ENCODE measurements at regions not wholly inside any gene's neighbourhood (a gene's known extent, or its start where the extent isn't known, plus 50 kb on each side); places are given as distances from the start of the nearest gene placed in this dataset.
A peak's percentile ranks its signal among the peaks of the same experiment; 100 is the strongest.

DNA sequence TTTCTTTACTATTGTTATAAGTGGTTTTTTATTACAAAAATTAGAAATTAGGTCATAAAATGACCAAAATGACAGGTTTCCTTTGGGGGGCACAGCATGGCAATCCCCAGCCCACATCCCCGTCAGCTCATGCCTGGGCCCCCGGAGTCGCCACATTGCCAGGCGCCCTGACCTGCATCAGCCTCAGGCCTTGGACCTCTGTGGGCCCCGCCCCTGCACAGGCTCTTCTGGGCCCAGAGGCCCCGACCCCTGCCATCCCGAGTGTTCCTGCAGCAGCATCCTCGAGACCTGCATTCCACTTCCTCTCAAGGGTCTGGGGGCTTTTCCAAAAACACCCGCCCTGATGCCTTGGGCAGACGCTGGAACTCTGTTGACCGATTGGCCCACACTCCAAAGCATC lies 391.1 kb upstream of the MGMT start:
- Mint-ChIP-seq H3K27me3 (ENCODE audit: low read depth) (peaks cover 10% of the 10 kb centered on the region), H3K9me3 (peaks cover 17% of the 10 kb centered on the region), H3K27ac (no peak overlapping the region), H3K4me1 (peaks cover 7% of the 10 kb centered on the region), H3K4me3 (no peak overlapping the region), H3K36me3 (ENCODE audit: low read depth) (peaks cover 13% of the 10 kb centered on the region)
- TF ChIP-seq, protein P1, sequence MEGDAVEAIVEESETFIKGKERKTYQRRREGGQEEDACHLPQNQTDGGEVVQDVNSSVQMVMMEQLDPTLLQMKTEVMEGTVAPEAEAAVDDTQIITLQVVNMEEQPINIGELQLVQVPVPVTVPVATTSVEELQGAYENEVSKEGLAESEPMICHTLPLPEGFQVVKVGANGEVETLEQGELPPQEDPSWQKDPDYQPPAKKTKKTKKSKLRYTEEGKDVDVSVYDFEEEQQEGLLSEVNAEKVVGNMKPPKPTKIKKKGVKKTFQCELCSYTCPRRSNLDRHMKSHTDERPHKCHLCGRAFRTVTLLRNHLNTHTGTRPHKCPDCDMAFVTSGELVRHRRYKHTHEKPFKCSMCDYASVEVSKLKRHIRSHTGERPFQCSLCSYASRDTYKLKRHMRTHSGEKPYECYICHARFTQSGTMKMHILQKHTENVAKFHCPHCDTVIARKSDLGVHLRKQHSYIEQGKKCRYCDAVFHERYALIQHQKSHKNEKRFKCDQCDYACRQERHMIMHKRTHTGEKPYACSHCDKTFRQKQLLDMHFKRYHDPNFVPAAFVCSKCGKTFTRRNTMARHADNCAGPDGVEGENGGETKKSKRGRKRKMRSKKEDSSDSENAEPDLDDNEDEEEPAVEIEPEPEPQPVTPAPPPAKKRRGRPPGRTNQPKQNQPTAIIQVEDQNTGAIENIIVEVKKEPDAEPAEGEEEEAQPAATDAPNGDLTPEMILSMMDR (IDR thresholded peaks at IDR 0.05; ENCODE audit: unreplicated experiment in 3 of 3): no peak

DNA sequence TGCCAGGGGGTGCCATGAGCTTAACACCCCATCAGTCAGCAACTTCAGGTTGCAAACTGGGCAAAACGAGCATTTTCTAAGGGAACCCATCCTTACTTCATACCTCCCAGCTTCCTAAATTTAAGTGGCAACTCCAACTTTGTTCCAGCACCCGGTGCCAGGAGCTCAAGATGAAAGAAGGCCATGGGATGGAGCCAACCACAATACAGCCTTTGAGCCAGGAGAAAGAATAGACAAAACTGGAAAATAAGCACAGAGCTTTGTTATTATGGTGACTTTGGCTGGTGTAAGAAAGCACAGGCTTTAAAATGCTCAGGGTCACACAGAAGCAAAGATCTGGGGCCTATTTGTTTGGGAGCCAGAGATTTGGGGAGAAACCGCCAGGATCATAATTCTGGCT lies 388.7 kb upstream of the MGMT start:
- H3K4me3 Mint-ChIP-seq: no peak overlapping the region
- TF ChIP-seq, protein P1 (IDR thresholded peaks at IDR 0.05; ENCODE audit: unreplicated experiment in 3 of 3): no peak
- peaks cover 15% of the 10 kb centered on the region for H3K36me3 Mint-ChIP-seq (ENCODE audit: low read depth)
- H3K27ac Mint-ChIP-seq: no peak overlapping the region
- peaks cover 7% of the 10 kb centered on the region for H3K4me1 Mint-ChIP-seq
- H3K9me3 Mint-ChIP-seq: peaks cover 18% of the 10 kb centered on the region
- peaks cover 10% of the 10 kb centered on the region for H3K27me3 Mint-ChIP-seq (ENCODE audit: low read depth)

DNA sequence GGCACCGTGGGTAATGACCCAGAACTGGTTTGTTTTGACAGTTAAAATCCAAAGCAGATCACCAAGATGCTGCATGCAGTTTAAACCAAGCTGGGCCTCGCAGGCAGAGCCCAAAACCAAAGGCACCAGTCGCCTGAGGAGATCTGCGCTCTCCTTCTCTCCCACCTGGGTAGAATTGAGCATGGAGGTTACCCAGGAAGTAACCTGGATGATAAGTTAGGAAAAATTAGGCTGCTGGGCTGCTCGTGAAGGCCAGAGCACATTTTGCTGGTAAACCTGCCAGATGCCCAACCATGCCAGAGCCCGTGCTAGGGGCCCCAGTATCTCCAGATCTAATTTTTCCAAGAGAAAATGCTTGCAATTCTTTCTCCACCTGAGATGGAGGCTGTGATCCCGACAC lies 388.3 kb upstream of the MGMT start:
- TF ChIP-seq, protein P1 (IDR thresholded peaks at IDR 0.05; ENCODE audit: unreplicated experiment in 3 of 3): no peak
- peaks cover 20% of the 10 kb centered on the region for H3K9me3 Mint-ChIP-seq
- no peak overlapping the region for H3K27ac Mint-ChIP-seq
- H3K36me3 Mint-ChIP-seq (ENCODE audit: low read depth): peaks cover 15% of the 10 kb centered on the region
- peaks cover 10% of the 10 kb centered on the region for H3K27me3 Mint-ChIP-seq (ENCODE audit: low read depth)
- no peak overlapping the region for H3K4me3 Mint-ChIP-seq
- peaks cover 7% of the 10 kb centered on the region for H3K4me1 Mint-ChIP-seq

DNA sequence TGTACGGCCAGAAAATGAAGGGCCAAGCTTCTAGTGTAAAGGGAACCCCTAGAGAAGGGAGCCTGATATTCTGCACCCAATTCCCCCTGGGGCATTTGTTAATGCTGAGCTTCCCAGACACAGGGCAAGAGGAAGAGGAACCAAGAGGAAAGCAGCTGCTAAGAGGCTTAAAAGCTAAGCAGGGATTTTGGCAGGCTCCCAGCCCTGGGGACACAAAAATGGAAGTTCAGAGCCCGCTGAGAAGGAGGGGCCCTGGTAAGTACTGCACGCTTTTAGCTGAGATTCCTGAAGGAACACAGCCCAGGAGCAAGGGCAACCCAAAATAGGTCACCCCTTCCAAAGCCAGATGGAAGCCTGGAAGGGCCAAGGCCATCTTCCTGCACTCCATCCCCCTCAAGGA lies 387.3 kb upstream of the MGMT start:
- Mint-ChIP-seq H3K4me3 (no peak overlapping the region), H3K27ac (peak overlapping the region in 1 of 3 experiments; percentile 34), H3K4me1 (peaks cover 7% of the 10 kb centered on the region), H3K27me3 (ENCODE audit: low read depth) (peaks cover 7% of the 10 kb centered on the region), H3K9me3 (peaks cover 23% of the 10 kb centered on the region), H3K36me3 (ENCODE audit: low read depth) (peaks cover 15% of the 10 kb centered on the region)
- TF ChIP-seq, protein P1 (IDR thresholded peaks at IDR 0.05; ENCODE audit: unreplicated experiment in 3 of 3): no peak

DNA sequence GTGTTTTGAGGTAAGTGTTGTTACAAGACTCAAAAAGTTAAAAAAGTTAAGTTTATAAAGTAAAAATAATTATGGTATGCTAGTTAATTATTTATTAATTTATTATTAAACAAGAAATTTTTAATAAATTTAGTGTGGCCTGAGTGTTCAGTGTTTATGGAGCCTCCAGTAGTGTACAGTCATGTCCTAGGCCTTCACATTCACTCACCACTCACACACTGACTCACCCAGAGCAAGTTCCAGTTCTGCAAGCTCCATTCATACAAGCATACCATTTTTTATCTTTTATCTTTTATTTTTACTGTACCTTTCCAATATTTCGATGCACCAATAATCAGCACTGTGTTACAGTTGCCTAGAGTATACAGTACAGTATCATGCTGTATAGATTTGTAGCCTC lies 381.2 kb upstream of the MGMT start:
- Mint-ChIP-seq H3K36me3 (ENCODE audit: low read depth) (peaks cover 3% of the 10 kb centered on the region), H3K27me3 (ENCODE audit: low read depth) (peaks cover 17% of the 10 kb centered on the region), H3K9me3 (peaks cover 8% of the 10 kb centered on the region), H3K4me3 (no peak overlapping the region), H3K27ac (no peak overlapping the region), H3K4me1 (no peaks in the 10 kb centered on the region)
- TF ChIP-seq, protein P1 (IDR thresholded peaks at IDR 0.05; ENCODE audit: unreplicated experiment in 3 of 3): no peak

DNA sequence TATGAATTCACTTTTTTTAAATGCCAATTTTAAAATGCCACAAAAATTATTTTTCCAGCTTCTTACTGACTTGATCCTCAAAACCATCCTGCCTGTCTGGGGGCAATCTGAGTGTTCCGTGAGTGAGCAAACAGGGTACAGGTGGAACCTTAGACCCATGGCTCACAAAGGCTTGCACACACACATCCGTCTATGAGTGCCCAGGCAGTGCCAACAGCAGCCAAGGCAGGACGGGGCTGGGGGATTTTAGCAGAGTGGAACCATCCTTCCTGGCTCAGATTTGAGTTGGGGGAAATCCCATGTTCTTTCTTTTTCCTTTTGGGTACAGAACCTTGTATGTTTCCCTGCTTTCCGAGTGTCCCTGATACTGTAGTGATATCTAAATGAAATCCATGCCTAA lies 377.7 kb upstream of the MGMT start:
- TF ChIP-seq, protein P1 (IDR thresholded peaks at IDR 0.05; ENCODE audit: unreplicated experiment in 3 of 3): no peak
- peaks cover 41% of the 10 kb centered on the region for H3K27me3 Mint-ChIP-seq (ENCODE audit: low read depth)
- H3K4me1 Mint-ChIP-seq: peaks cover 6% of the 10 kb centered on the region
- H3K9me3 Mint-ChIP-seq: no peaks in the 10 kb centered on the region
- H3K36me3 Mint-ChIP-seq (ENCODE audit: low read depth): no peaks in the 10 kb centered on the region
- no peak overlapping the region for H3K4me3 Mint-ChIP-seq
- H3K27ac Mint-ChIP-seq: no peak overlapping the region
